K562 (cell line): ENCODE measurements at regions not wholly inside any gene's neighbourhood (a gene's known extent, or its start where the extent isn't known, plus 50 kb on each side); places are given as distances from the start of the nearest gene placed in this dataset.

ENCODE experiments used
- ATAC-seq: fragments of 200-7000 bp; cut with Tn5 transposase; 3 replicates; pipeline ENCODE4 v1.9.1; 2020; ENCODE audit warnings: moderate library complexity
- BruUV-seq: library from RNA; stranded (reverse); fragments of 400-500 nt; replicated peaks from 2 replicates; lab custom pipeline; 2021; lab: Mats Ljungman, UMichigan
- CTCF ChIA-PET: fragments of 300-600 bp; formaldehyde crosslinking; extraction: SDS; loops from one replicate; lab custom pipeline; 2021; ENCODE audit warnings: low intra/inter-chr PET ratio; lab: Yijun Ruan, JAX
- POLR2A ChIA-PET: fragments of 300-600, 350-650 bp; sonication (Branson Sonifier 250); formaldehyde crosslinking; extraction: SDS; loops from one replicate; lab custom pipeline; 2021; ENCODE audit warnings: antibody characterized with exemption, inconsistent platforms; lab: Yijun Ruan, JAX
- DNase-seq, 4 experiments: peaks; one replicate each; pipeline versions ENCODE4 v3.0.0 to v3.0.0-alpha.2; 2011 to 2018; ENCODE audit warnings: low spot score in 3 of 4, mixed read lengths in 3 of 4; ENCODE audit errors: extremely low read depth in 1 of 4
- FAIRE-seq: peaks from 2 replicates; lab custom pipeline; 2011; peaks lifted over from hg19 to GRCh38; lab: Jason Lieb, UNC
- H2AFZ ChIP-seq: 2 replicates; pipeline ENCODE4 v1.6.0; 2011; ENCODE audit warnings: low read depth, low read length, control low read depth, inconsistent platforms
- H3K27ac ChIP-seq: fragments of 200-600 bp; 3 replicates; pipeline ENCODE4 v1.8.0; 2011; ENCODE audit warnings: low read depth, mild to moderate bottlenecking, control low read depth, inconsistent platforms, low read length, moderate library complexity, mixed read lengths; ENCODE audit errors: extremely low read depth
- H3K27me3 ChIP-seq, 2 experiments: fragments of 300-600 bp in 1 of 2; 2 replicates in 1 of 2; 3 replicates in 1 of 2; pipeline versions ENCODE4 v1.6.0 to v1.8.0; 2011; ENCODE audit warnings: inconsistent platforms in 2 of 2, low read length in 2 of 2, mild to moderate bottlenecking in 1 of 2, mixed read lengths in 1 of 2, moderate library complexity in 1 of 2; ENCODE audit not compliant: control insufficient read depth in 2 of 2, insufficient read depth in 2 of 2
- H3K36me3 ChIP-seq: fragments of 300-600 bp; 3 replicates; pipeline ENCODE4 v1.8.0; 2011; ENCODE audit warnings: mild to moderate bottlenecking, low read length, inconsistent platforms; ENCODE audit not compliant: control insufficient read depth, insufficient read depth
- H3K4me1 ChIP-seq, 2 experiments: fragments of 200-600 bp in 1 of 2; replicated peaks in 1 of 2; 2 replicates in 1 of 2; 3 replicates in 1 of 2; pipeline versions ENCODE4 v1.5.1 to v1.8.0; 2011; ENCODE audit warnings: inconsistent platforms in 2 of 2, low read length in 2 of 2, mild to moderate bottlenecking in 1 of 2, mixed read lengths in 1 of 2, moderate library complexity in 1 of 2; ENCODE audit not compliant: control insufficient read depth in 2 of 2, insufficient read depth in 2 of 2
- H3K4me2 ChIP-seq: 2 replicates; pipeline ENCODE4 v1.6.1; 2011; ENCODE audit warnings: low read length, control low read depth, inconsistent platforms, mixed read lengths; ENCODE audit not compliant: insufficient read depth
- H3K4me3 ChIP-seq: fragments of 200-600 bp; sonication (generic), shearing (Covaris generic); 2 replicates; pipeline ENCODE4 v1.5.1; 2016; ENCODE audit warnings: control low read depth, inconsistent platforms
- H3K79me2 ChIP-seq: fragments of 200-600 bp; 3 replicates; pipeline ENCODE4 v1.8.0; 2011; ENCODE audit warnings: low read length, inconsistent platforms; ENCODE audit not compliant: control insufficient read depth, insufficient read depth
- H3K9ac ChIP-seq, 2 experiments: 2 replicates each; pipeline versions ENCODE4 v1.6.0 to v1.6.1; 2011; ENCODE audit warnings: low read depth in 2 of 2, low read length in 2 of 2, control low read depth in 1 of 2, inconsistent platforms in 1 of 2, mild to moderate bottlenecking in 1 of 2, mixed read lengths in 1 of 2; ENCODE audit not compliant: insufficient read depth in 1 of 2
- H3K9me1 ChIP-seq: one replicate; pipeline ENCODE4 v1.6.0; 2011; ENCODE audit warnings: inconsistent platforms, mild to moderate bottlenecking, low read length, moderate library complexity; ENCODE audit not compliant: control insufficient read depth, insufficient read depth
- H3K9me3 ChIP-seq: replicated peaks from 2 replicates; pipeline ENCODE4 v1.5.1; 2011; ENCODE audit warnings: low read depth, low read length, inconsistent platforms; ENCODE audit not compliant: control insufficient read depth, insufficient read depth
- H4K20me1 ChIP-seq: replicated peaks from 2 replicates; pipeline ENCODE4 v1.6.1; 2011; ENCODE audit warnings: low read length, inconsistent platforms, mixed read lengths; ENCODE audit not compliant: control insufficient read depth, insufficient read depth
- ARID2 ChIP-seq: fragments of 450-650 bp; IDR thresholded peaks from 2 replicates; pipeline ENCODE4 v1.6.1; 2017; ENCODE audit warnings: antibody characterized with exemption, mild to moderate bottlenecking
- ATF3 ChIP-seq, 2 experiments: fragments of 450-650 bp in 1 of 2; sonication (generic) in 1 of 2; formaldehyde crosslinking in 1 of 2; IDR thresholded peaks in 1 of 2; conservative IDR thresholded peaks in 1 of 2; 2 replicates each; pipeline versions ENCODE4 v1.6.1 to v1.8.1; 2016 to 2023; ENCODE audit warnings: mild to moderate bottlenecking in 2 of 2, moderate library complexity in 2 of 2, inconsistent platforms in 1 of 2, missing genetic modification reagents in 1 of 2
- EWSR1 ChIP-seq: fragments of 450-650 bp; IDR thresholded peaks from 2 replicates; pipeline ENCODE4 v1.6.1; 2018; ENCODE audit warnings: borderline replicate concordance, mild to moderate bottlenecking, low read depth, moderate library complexity; ENCODE audit not compliant: partially characterized antibody
- GTF2F1 ChIP-seq: IDR thresholded peaks from 2 replicates; pipeline ENCODE4 v1.6.1; 2011; ENCODE audit warnings: low read depth, low read length, improper control_type of control experiment
- RAD51 ChIP-seq: fragments of 450-650 bp; IDR thresholded peaks from 2 replicates; pipeline ENCODE4 v1.7.1; 2016; ENCODE audit warnings: low read depth, mild to moderate bottlenecking, borderline replicate concordance
- ZNF280A ChIP-seq: fragments of 450-650 bp; IDR thresholded peaks from 2 replicates; pipeline ENCODE4 v1.6.1; 2018; ENCODE audit warnings: mild to moderate bottlenecking, low read depth; ENCODE audit not compliant: partially characterized antibody
- WGBS: fragments of 100-300 bp; shearing (Covaris generic); methylation state at CpG from one replicate; pipeline ENCODE4 v1.1.6; 2016; ENCODE audit warnings: low coverage, mixed read lengths; ENCODE audit not compliant: insufficient coverage; ENCODE audit errors: missing lambda C conversion rate; 5-methylcytosine and 5-hydroxymethylcytosine counted together
- in situ Hi-C: fragments of 300-500 bp; cut with MboI; formaldehyde crosslinking; loops from 4 replicates; pipeline ENCODE4 v1.15.0; 2018; ENCODE audit warnings: inconsistent platforms, mixed read lengths
- intact Hi-C: fragments of 100-400 bp; cut with micrococcal nuclease; formaldehyde crosslinking; loops from 2 replicates; pipeline ENCODE4 v1.14.2; 2022

- Histone ChIP-seq H3K4me1 (peaks cover 0 to 12% of the 10 kb centered on the region in 2 experiments; a peak in 3 of 5 replicates), H4K20me1 (no peaks in the 10 kb centered on the region), H3K9me3 (no peaks in the 10 kb centered on the region), H3K27ac (no peak overlapping the region), H2AFZ (no peak overlapping the region), H3K9me1 (no peaks in the 10 kb centered on the region), H3K36me3 (no peaks in the 10 kb centered on the region), H3K9ac (no peak overlapping the region), H3K27me3 (no peaks in the 10 kb centered on the region; a peak in 1 of 5 replicates), H3K4me2 (no peak overlapping the region), H3K79me2 (no peaks in the 10 kb centered on the region), H3K4me3 (no peak overlapping the region)
- no TSS peak for BruUV-seq
- FAIRE-seq (no peak), ATAC-seq (no peak), DNase-seq (no peak)
- ChIA-PET CTCF (no interaction called here), POLR2A (interaction anchor here (0.8 to 1.3 kb wide), 2 partner anchors 45 to 555 kb away, joined by 3 to 4 read pairs; no protein-coding TSS in a partner anchor)
- intact Hi-C loops (loop anchor here (5.0 to 10.0 kb wide), 5 partner anchors 306 to 1246 kb away; no protein-coding TSS in a partner anchor), in situ Hi-C loops (no loop called here)
- TF ChIP-seq RAD51 (no peak), ATF3 (IDR thresholded peaks at IDR 0.05) (no peak), ATF3 (CRISPR knock-in tag; conservative IDR thresholded peaks at IDR 0.05) (no peak), EWSR1 (no peak), ARID2 (no peak), GTF2F1 (no peak), ZNF280A (no peak)
- 13% methylated on average over 2 of the region's 2 CpGs for WGBS
Measured at GRCh38 chr3:107238787-107239186, 138.5 kb upstream of the CCDC54 start.
